ENCODE measurements at regions not wholly inside any gene's neighbourhood (a gene's known extent, or its start where the extent isn't known, plus 50 kb on each side); places are given as distances from the start of the nearest gene placed in this dataset.

DNA sequence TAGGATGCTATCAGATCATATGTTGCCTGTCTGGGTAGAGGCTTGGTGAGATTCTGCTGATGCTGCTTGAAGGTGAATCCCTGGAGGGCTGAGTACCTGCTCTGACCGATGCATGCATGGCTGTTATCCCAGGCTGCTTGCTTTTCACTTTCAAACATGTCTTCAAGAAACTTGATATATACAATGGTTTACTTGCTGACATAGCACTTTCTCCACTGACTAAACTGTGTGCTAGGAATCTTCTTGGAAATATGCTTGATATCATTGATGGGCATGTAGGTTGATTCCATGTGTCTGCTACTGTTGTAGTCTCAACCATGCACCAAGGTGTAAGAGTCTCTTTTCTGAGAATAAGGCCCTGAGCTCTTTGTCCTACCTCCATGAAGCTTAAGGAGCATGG, 79.6 kb upstream of the WDR1 start:
- TF ChIP-seq CTCF (IDR thresholded peaks at IDR 0.05; ENCODE audit: borderline replicate concordance, extremely low read depth, low read length, poor library complexity, severe bottlenecking) (no peak), EZH2 (IDR thresholded peaks at IDR 0.05; ENCODE audit: borderline replicate concordance, low read depth, low read length, severe bottlenecking) (no peak)

Data from DND-41 (cell line).